ENCODE measurements at regions not wholly inside any gene's neighbourhood (a gene's known extent, or its start where the extent isn't known, plus 50 kb on each side); places are given as distances from the start of the nearest gene placed in this dataset.

GRCh38 chr4:148982200-148982599 is 540.0 kb upstream of the NR3C2 start:
- TF ChIP-seq CTCF (IDR thresholded peaks at IDR 0.05; ENCODE audit: borderline replicate concordance, extremely low read depth, low read length, poor library complexity, severe bottlenecking) (no peak), EZH2 (IDR thresholded peaks at IDR 0.05; ENCODE audit: borderline replicate concordance, low read depth, low read length, severe bottlenecking) (no peak)
